Lung (tissue), 11 donors: ENCODE measurements at regions not wholly inside any gene's neighbourhood (a gene's known extent, or its start where the extent isn't known, plus 50 kb on each side); places are given as distances from the start of the nearest gene placed in this dataset.

Experiments used
- ATAC-seq: fragments of 200-7000 bp; cut with Tn5 transposase; one replicate; pipeline ENCODE4 v1.9.1; 2020; ENCODE audit warnings: moderate number of reproducible peaks; ENCODE audit not compliant: insufficient read depth, low FRiP score
- DNase-seq, 3 donors: peaks; one replicate each; pipeline ENCODE4 v3.0.0-alpha.2; 2013 to 2017
- H3K27ac ChIP-seq, 2 donors: one replicate each; pipeline ENCODE4 v1.5.1; 2013; ENCODE audit warnings: mild to moderate bottlenecking in 2 of 2, moderate library complexity in 2 of 2, control low read depth in 1 of 2, inconsistent platforms in 1 of 2, low read depth in 1 of 2, low read length in 1 of 2
- H3K27me3 ChIP-seq, 3 donors: one replicate each; pipeline ENCODE4 v1.5.1; 2013; ENCODE audit warnings: low read length in 2 of 3; ENCODE audit not compliant: control insufficient read depth in 3 of 3, insufficient read depth in 3 of 3
- H3K36me3 ChIP-seq, 4 donors: one replicate each; pipeline ENCODE4 v1.5.1; 2013; ENCODE audit warnings: low read length in 4 of 4, mild to moderate bottlenecking in 1 of 4, moderate library complexity in 1 of 4; ENCODE audit not compliant: control insufficient read depth in 4 of 4, insufficient read depth in 4 of 4
- H3K4me1 ChIP-seq, 5 donors: one replicate each; pipeline ENCODE4 v1.5.1; 2013; ENCODE audit warnings: low read length in 5 of 5, mild to moderate bottlenecking in 2 of 5, moderate library complexity in 1 of 5; ENCODE audit not compliant: control insufficient read depth in 5 of 5, insufficient read depth in 5 of 5
- H3K4me3 ChIP-seq: one replicate; pipeline ENCODE4 v1.5.1; 2013; ENCODE audit warnings: mild to moderate bottlenecking, control low read depth, moderate library complexity
- H3K9ac ChIP-seq, 2 donors: one replicate each; pipeline ENCODE4 v1.5.1; 2013; ENCODE audit warnings: low read length in 2 of 2, control low read depth in 1 of 2; ENCODE audit not compliant: insufficient read depth in 1 of 2
- H3K9me3 ChIP-seq, 4 donors: one replicate each; pipeline ENCODE4 v1.5.1; 2013; ENCODE audit warnings: low read length in 3 of 4, mild to moderate bottlenecking in 1 of 4, moderate library complexity in 1 of 4; ENCODE audit not compliant: control insufficient read depth in 4 of 4, insufficient read depth in 3 of 4
- CTCF ChIP-seq: IDR thresholded peaks from 2 replicates; pipeline ENCODE4 v1.5.1; 2012; ENCODE audit warnings: mild to moderate bottlenecking; ENCODE audit errors: control extremely low read depth, extremely low read depth
- WGBS, 2 donors: extraction: QIAGEN DNeasy Blood & Tissue Kit; methylation state at CpG; one replicate each; pipeline ENCODE4 v1.1.7; 2013; 5-methylcytosine and 5-hydroxymethylcytosine counted together
- donor health status: control.
- donor health status: control.
- donor health status: Bipolar disorder and iron deficiency.
- donor health status: healthy.
- donor health status: DM: yes; HTN: yes; CAD: no.

GRCh38 chr6:12529364-12530019 is 187.1 kb upstream of the PHACTR1 start:
- TF ChIP-seq CTCF: no peak
- H3K9me3 ChIP-seq: no peaks in the 10 kb centered on the region
- ATAC-seq: no peak
- H3K4me1 ChIP-seq: peaks cover 0 to 2% (median 0%) of the 10 kb centered on the region in 5 donors
- no peaks in the 10 kb centered on the region for H3K36me3 ChIP-seq
- 75 to 83% methylated on average over 9 of the region's 9 CpGs for WGBS, 2 donors
- no peaks in the 10 kb centered on the region for H3K27me3 ChIP-seq
- H3K4me3 ChIP-seq: no peak overlapping the region
- H3K27ac ChIP-seq: no peak overlapping the region
- DNase-seq: no peak
- H3K9ac ChIP-seq: no peak overlapping the region

- H3K27ac ChIP-seq: no peak overlapping the region
- peaks cover 0 to 2% (median 0%) of the 10 kb centered on the region in 5 donors for H3K4me1 ChIP-seq
- ATAC-seq (no peak), DNase-seq (no peak)
- TF ChIP-seq CTCF: no peak
- no peak overlapping the region for H3K9ac ChIP-seq
- H3K36me3 ChIP-seq: no peaks in the 10 kb centered on the region
- no peaks in the 10 kb centered on the region for H3K9me3 ChIP-seq
- 59 to 75% methylated on average over 2 of the region's 2 CpGs for WGBS, 2 donors
- no peak overlapping the region for H3K4me3 ChIP-seq
- H3K27me3 ChIP-seq: no peaks in the 10 kb centered on the region
Measured at GRCh38 chr6:12530345-12530744, 186.2 kb upstream of the PHACTR1 start.

- H3K9ac ChIP-seq: no peak overlapping the region
- H3K4me1 ChIP-seq: peaks cover 0 to 5% (median 0%) of the 10 kb centered on the region in 5 donors
- no peak for ATAC-seq
- no peak overlapping the region for H3K27ac ChIP-seq
- TF ChIP-seq CTCF: no peak
- H3K9me3 ChIP-seq: no peaks in the 10 kb centered on the region
- 82 to 86% methylated on average over 4 of the region's 4 CpGs for WGBS, 2 donors
- H3K36me3 ChIP-seq: no peaks in the 10 kb centered on the region
- DNase-seq: no peak
- no peak overlapping the region for H3K4me3 ChIP-seq
- no peaks in the 10 kb centered on the region for H3K27me3 ChIP-seq
Measured at GRCh38 chr6:12533586-12533985, 183.0 kb upstream of the PHACTR1 start.
